H9 (cell line): ENCODE measurements at regions not wholly inside any gene's neighbourhood (a gene's known extent, or its start where the extent isn't known, plus 50 kb on each side); places are given as distances from the start of the nearest gene placed in this dataset.

Experiments used
- DNase-seq: peaks from one replicate; pipeline ENCODE4 v3.0.0-alpha.2; 2017
- H2AFZ ChIP-seq: one replicate; pipeline ENCODE4 v1.6.1; 2013; ENCODE audit warnings: mild to moderate bottlenecking, low read length, control low read depth, moderate library complexity
- H2AK5ac ChIP-seq: 2 replicates; pipeline ENCODE4 v1.6.1; 2013; ENCODE audit warnings: low read length, control low read depth, mixed read lengths; ENCODE audit not compliant: insufficient read length
- H2BK120ac ChIP-seq: one replicate; pipeline ENCODE4 v1.6.1; 2013; ENCODE audit warnings: low read depth, mild to moderate bottlenecking, low read length, control low read depth, inconsistent platforms; ENCODE audit not compliant: poor library complexity, severe bottlenecking
- H2BK12ac ChIP-seq: 2 replicates; pipeline ENCODE4 v1.6.1; 2013; ENCODE audit warnings: low read length, control low read depth, mixed read lengths, low read depth; ENCODE audit not compliant: insufficient read length
- H2BK15ac ChIP-seq: 2 replicates; pipeline ENCODE4 v1.6.1; 2013; ENCODE audit warnings: low read depth, low read length, control low read depth
- H2BK20ac ChIP-seq: one replicate; pipeline ENCODE4 v1.6.1; 2013; ENCODE audit warnings: low read depth, mild to moderate bottlenecking, low read length, control low read depth, inconsistent platforms; ENCODE audit not compliant: poor library complexity, severe bottlenecking
- H2BK5ac ChIP-seq: 2 replicates; pipeline ENCODE4 v1.6.1; 2013; ENCODE audit warnings: low read length, control low read depth, mixed read lengths; ENCODE audit not compliant: insufficient read length
- H3K14ac ChIP-seq: 2 replicates; pipeline ENCODE4 v1.6.1; 2013; ENCODE audit warnings: low read length, control low read depth; ENCODE audit not compliant: insufficient read depth
- H3K18ac ChIP-seq: 2 replicates; pipeline ENCODE4 v1.6.1; 2013; ENCODE audit warnings: low read depth, mild to moderate bottlenecking, mixed read lengths, low read length, control low read depth; ENCODE audit not compliant: insufficient read length
- H3K23ac ChIP-seq: 2 replicates; pipeline ENCODE4 v1.6.1; 2013; ENCODE audit warnings: low read length, control low read depth, mixed read lengths, low read depth; ENCODE audit not compliant: insufficient read length
- H3K23me2 ChIP-seq: 2 replicates; pipeline ENCODE4 v1.6.1; 2013; ENCODE audit warnings: low read depth, mild to moderate bottlenecking, mixed read lengths, low read length, control low read depth; ENCODE audit not compliant: insufficient read length, poor library complexity, severe bottlenecking
- H3K27ac ChIP-seq: 2 replicates; pipeline ENCODE4 v1.5.1; 2013; ENCODE audit warnings: low read length, control low read depth, mixed read lengths, low read depth; ENCODE audit not compliant: insufficient read length
- H3K27me3 ChIP-seq: 2 replicates; pipeline ENCODE4 v1.6.1; 2013; ENCODE audit warnings: low read length, control low read depth, inconsistent platforms; ENCODE audit not compliant: insufficient read depth
- H3K4ac ChIP-seq: 2 replicates; pipeline ENCODE4 v1.6.1; 2013; ENCODE audit warnings: low read depth, mild to moderate bottlenecking, control low read depth, inconsistent platforms, low read length, moderate library complexity
- H3K4me1 ChIP-seq: 2 replicates; pipeline ENCODE4 v1.6.1; 2013; ENCODE audit warnings: low read length, control low read depth, inconsistent platforms; ENCODE audit not compliant: insufficient read depth
- H3K4me2 ChIP-seq: 2 replicates; pipeline ENCODE4 v1.6.1; 2013; ENCODE audit warnings: low read length, control low read depth, mixed read lengths; ENCODE audit not compliant: insufficient read length, insufficient read depth
- H3K56ac ChIP-seq: 2 replicates; pipeline ENCODE4 v1.6.1; 2013; ENCODE audit warnings: low read depth, mild to moderate bottlenecking, mixed read lengths, low read length, control low read depth; ENCODE audit not compliant: insufficient read length
- H3K79me1 ChIP-seq: 2 replicates; pipeline ENCODE4 v1.6.1; 2013; ENCODE audit warnings: low read depth, mild to moderate bottlenecking, moderate library complexity, low read length, control low read depth, inconsistent platforms; ENCODE audit not compliant: insufficient read depth, poor library complexity, severe bottlenecking
- H3K79me2 ChIP-seq: 2 replicates; pipeline ENCODE4 v1.6.1; 2013; ENCODE audit warnings: low read length, control low read depth, inconsistent platforms; ENCODE audit not compliant: insufficient read depth
- H3K9ac ChIP-seq: 2 replicates; pipeline ENCODE4 v1.6.1; 2013; ENCODE audit warnings: low read length, control low read depth, mixed read lengths; ENCODE audit not compliant: insufficient read length; ENCODE audit errors: extremely low read depth
- H3K9me3 ChIP-seq: one replicate; pipeline ENCODE4 v1.6.1; 2013; ENCODE audit warnings: low read depth, low read length, inconsistent platforms; ENCODE audit not compliant: control insufficient read depth
- H3T11ph ChIP-seq: one replicate; pipeline ENCODE4 v1.6.1; 2013; ENCODE audit warnings: mild to moderate bottlenecking, low read length, control low read depth, inconsistent platforms
- H4K20me1 ChIP-seq: one replicate; pipeline ENCODE4 v1.6.1; 2013; ENCODE audit not compliant: control insufficient read depth, insufficient read length, insufficient read depth
- H4K5ac ChIP-seq: 2 replicates; pipeline ENCODE4 v1.6.1; 2013; ENCODE audit warnings: low read depth, mild to moderate bottlenecking, mixed read lengths, low read length, control low read depth; ENCODE audit not compliant: insufficient read length
- H4K8ac ChIP-seq: replicated peaks from 2 replicates; pipeline ENCODE4 v1.6.1; 2013; ENCODE audit warnings: low read length, control low read depth, mixed read lengths, low read depth; ENCODE audit not compliant: insufficient read length
- H4K91ac ChIP-seq: 2 replicates; pipeline ENCODE4 v1.6.1; 2013; ENCODE audit warnings: low read depth, mild to moderate bottlenecking, moderate library complexity, mixed read lengths, low read length, control low read depth; ENCODE audit not compliant: insufficient read length
- H3K27ac Mint-ChIP-seq, 3 experiments: 2 replicates in 2 of 3; 3 replicates in 1 of 3; pipeline ENCODE4 v1.8.0; 2020 to 2021; ENCODE audit warnings: mixed read lengths in 3 of 3, mild to moderate bottlenecking in 1 of 3, moderate library complexity in 1 of 3
- H3K27me3 Mint-ChIP-seq: 2 replicates; pipeline ENCODE4 v1.8.0; 2021; ENCODE audit warnings: low read depth, mild to moderate bottlenecking, moderate library complexity, mixed read lengths
- H3K36me3 Mint-ChIP-seq, 3 experiments: 2 replicates in 2 of 3; 3 replicates in 1 of 3; pipeline ENCODE4 v1.8.0; 2020 to 2021; ENCODE audit warnings: low read depth in 3 of 3, mixed read lengths in 3 of 3; ENCODE audit not compliant: insufficient read depth in 1 of 3
- H3K4me1 Mint-ChIP-seq, 2 experiments: 2 replicates each; pipeline ENCODE4 v1.8.0; 2020; ENCODE audit warnings: mixed read lengths in 2 of 2
- H3K4me3 Mint-ChIP-seq, 2 experiments: 2 replicates in 1 of 2; 3 replicates in 1 of 2; pipeline ENCODE4 v1.8.0; 2020 to 2021; ENCODE audit warnings: mild to moderate bottlenecking in 2 of 2, mixed read lengths in 2 of 2, moderate library complexity in 1 of 2
- H3K9me3 Mint-ChIP-seq, 2 experiments: 2 replicates in 1 of 2; 3 replicates in 1 of 2; pipeline ENCODE4 v1.8.0; 2020; ENCODE audit warnings: mild to moderate bottlenecking in 2 of 2, mixed read lengths in 2 of 2, moderate library complexity in 1 of 2
- CTCF ChIP-seq: fragments of 200-600 bp; sonication (generic); conservative IDR thresholded peaks from 3 replicates; pipeline ENCODE4 v1.8.0; 2021; ENCODE audit warnings: antibody characterized with exemption, mild to moderate bottlenecking
- WGBS: extraction: QIAGEN DNeasy Blood & Tissue Kit; methylation state at CpG from one replicate; pipeline ENCODE4 v1.1.7; 2013; ENCODE audit warnings: missing lambda C conversion rate, low lambda C conversion rate, mixed read lengths; ENCODE audit not compliant: insufficient read length; ENCODE audit errors: extremely low coverage; 5-methylcytosine and 5-hydroxymethylcytosine counted together

- peaks cover 4 to 9% of the 10 kb centered on the region in 2 experiments for H3K4me1 Mint-ChIP-seq
- Histone ChIP-seq H3K14ac (no peak overlapping the region), H3K18ac (no peak overlapping the region), H3K23ac (no peak overlapping the region), H3K23me2 (no peaks in the 10 kb centered on the region), H3K9me3 (no peaks in the 10 kb centered on the region), H3K9ac (no peak overlapping the region), H3K27ac (no peak overlapping the region), H2BK5ac (no peak overlapping the region), H2BK20ac (no peak overlapping the region), H4K5ac (no peak overlapping the region), H3K79me2 (no peaks in the 10 kb centered on the region), H2BK15ac (no peak overlapping the region), H3K56ac (no peak overlapping the region), H3K27me3 (no peaks in the 10 kb centered on the region), H3T11ph (no peak overlapping the region), H2BK12ac (no peak overlapping the region), H3K79me1 (no peaks in the 10 kb centered on the region), H2BK120ac (no peak overlapping the region), H4K8ac (no peak overlapping the region), H3K4me1 (peaks cover 2% of the 10 kb centered on the region; the same call in 1 of the 2 replicates), H3K4ac (no peak overlapping the region), H2AK5ac (no peak overlapping the region), H3K4me2 (no peak overlapping the region), H2AFZ (no peak overlapping the region), H4K91ac (no peak overlapping the region), H4K20me1 (no peaks in the 10 kb centered on the region)
- WGBS, result no CpG with 5 or more reads among the region's 4 CpGs
- H3K4me3 Mint-ChIP-seq, result no peak overlapping the region
- peaks cover 2% of the 10 kb centered on the region; the same call in 1 of the 2 replicates for H3K27me3 Mint-ChIP-seq
- H3K9me3 Mint-ChIP-seq, result no peaks in the 10 kb centered on the region
- no peak overlapping the region for H3K27ac Mint-ChIP-seq
- DNase-seq, result no peak
- no peaks in the 10 kb centered on the region for H3K36me3 Mint-ChIP-seq
- TF ChIP-seq CTCF, result no peak
Observed at GRCh38 chr5:74288038-74288437, 352.5 kb downstream of the ENC1 start.
